ENCODE measurements at regions not wholly inside any gene's neighbourhood (a gene's known extent, or its start where the extent isn't known, plus 50 kb on each side); places are given as distances from the start of the nearest gene placed in this dataset.

GRCh38 chr12:65616022-65616421, 208.3 kb upstream of the HMGA2 start:
- no peak for TF ChIP-seq CTCF (conservative IDR thresholded peaks at IDR 0.05)
- no peak overlapping the region for H3K27ac ChIP-seq

DNA sequence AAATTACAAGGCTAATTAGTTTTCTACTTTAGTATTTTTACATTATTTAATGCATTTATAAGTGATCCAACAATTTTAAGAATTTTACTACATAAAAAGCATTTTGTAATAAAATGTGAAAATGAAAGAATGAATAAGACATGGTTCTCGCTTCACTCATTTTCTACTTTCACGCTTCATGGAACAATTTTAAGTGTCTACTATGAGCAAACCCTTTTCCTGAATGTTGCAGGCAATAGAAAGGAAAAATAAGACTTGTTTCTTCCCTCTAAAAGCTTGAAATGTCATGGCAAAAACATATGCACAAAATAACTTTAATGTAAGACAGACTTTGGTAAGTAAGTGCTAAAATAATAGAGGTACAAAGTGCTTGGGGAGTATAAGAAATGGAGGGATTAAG, 205.7 kb upstream of the HMGA2 start:
- no peak overlapping the region for H3K27ac ChIP-seq
- TF ChIP-seq CTCF (conservative IDR thresholded peaks at IDR 0.05), result no peak

GRCh38 chr12:65619018-65619417, 205.3 kb upstream of the HMGA2 start:
- TF ChIP-seq CTCF (conservative IDR thresholded peaks at IDR 0.05), result no peak
- H3K27ac ChIP-seq, result no peak overlapping the region

DNA sequence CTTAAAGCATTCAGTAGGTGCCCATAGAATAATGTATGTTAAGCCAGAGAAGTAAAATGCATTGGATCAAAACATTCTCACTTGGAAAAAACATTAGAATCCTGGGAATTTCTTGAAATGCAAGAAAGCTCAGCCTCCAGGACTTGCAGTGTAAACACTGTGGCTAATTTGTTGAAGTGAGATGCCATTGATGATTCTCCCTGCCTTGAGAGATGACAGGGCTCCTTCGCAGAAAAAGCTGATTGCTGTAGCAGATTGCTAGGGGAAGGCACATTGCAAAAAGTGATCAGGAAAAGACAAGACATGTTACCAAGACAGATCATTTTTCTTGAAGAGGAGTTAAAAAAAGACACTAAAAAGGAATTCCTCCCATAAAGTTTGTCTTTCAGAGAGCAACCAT, 204.2 kb upstream of the HMGA2 start:
- TF ChIP-seq CTCF (conservative IDR thresholded peaks at IDR 0.05), result no peak
- H3K27ac ChIP-seq, result no peak overlapping the region

DNA sequence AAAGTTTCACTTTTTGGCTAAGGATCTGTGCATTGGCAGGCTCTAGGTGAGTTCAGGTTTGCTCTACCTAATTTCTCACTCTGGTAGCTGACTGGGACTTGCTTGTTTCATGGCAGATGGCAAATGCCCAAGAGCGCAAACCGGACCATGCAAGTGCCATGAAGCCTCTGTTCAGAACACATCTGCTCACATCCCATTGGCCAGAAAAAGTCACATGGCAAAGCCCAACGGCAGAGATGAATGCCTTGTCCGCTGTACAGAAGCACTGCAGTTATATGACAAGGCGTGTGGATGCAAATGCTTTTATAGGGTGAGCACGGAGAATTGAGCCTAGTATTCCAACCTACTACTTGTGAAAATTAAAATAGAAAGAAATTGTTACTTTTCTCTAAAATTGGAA, 202.2 kb upstream of the HMGA2 start:
- no peak for TF ChIP-seq CTCF (conservative IDR thresholded peaks at IDR 0.05)
- no peak overlapping the region for H3K27ac ChIP-seq

GRCh38 chr12:65623507-65623906, 200.8 kb upstream of the HMGA2 start:
- H3K27ac ChIP-seq, result no peak overlapping the region
- TF ChIP-seq CTCF (conservative IDR thresholded peaks at IDR 0.05), result no peak

DNA sequence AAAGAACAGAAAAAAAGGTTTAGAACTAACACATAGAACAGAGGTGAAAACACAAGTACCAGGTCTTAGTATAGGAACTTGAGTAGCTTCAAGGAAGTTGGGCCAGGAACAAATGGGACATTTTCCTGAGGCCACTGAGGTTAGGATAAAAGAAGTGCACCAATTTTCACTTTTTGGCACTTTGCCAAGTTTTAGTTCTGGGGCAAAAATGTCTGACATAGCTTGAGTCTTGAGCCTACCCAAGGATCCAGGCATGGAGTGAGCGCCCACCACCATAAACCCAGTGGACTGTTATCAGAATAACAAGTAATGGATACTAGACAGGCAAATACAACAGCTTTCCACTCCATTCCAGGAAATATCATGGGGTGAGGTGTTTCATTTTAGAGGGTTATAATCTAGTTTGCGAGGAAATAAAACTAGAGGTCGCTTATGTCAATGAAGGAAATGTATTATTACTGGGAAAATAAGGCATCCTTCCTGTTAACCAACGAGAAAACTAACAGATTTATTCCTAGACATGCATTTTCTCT, 199.7 kb upstream of the HMGA2 start:
- no peak for TF ChIP-seq CTCF (conservative IDR thresholded peaks at IDR 0.05)
- H3K27ac ChIP-seq, result no peak overlapping the region

DNA sequence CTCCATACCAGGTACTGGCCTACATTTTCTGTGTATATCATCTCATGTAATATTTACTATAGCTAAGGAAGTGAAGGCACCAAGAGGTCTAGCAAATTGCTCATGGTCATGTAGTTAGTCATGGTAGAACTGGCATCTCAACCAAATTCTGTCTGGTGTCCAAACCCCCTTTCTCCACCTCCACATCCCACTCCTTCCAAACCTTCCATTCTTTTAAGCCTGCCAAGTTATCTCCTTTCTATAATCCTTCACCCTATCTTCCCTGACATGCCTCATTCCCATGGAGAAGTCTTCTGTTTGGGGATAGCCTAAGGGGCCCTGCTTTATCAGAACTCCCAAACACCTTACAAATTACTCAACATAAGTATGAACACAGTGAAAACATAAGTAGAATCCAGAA, 196.2 kb upstream of the HMGA2 start:
- no peak overlapping the region for H3K27ac ChIP-seq
- no peak for TF ChIP-seq CTCF (conservative IDR thresholded peaks at IDR 0.05)

Data from VCaP (cell line).